DMS 273 (cell line): ENCODE measurements at regions not wholly inside any gene's neighbourhood (a gene's known extent, or its start where the extent isn't known, plus 50 kb on each side); places are given as distances from the start of the nearest gene placed in this dataset.
A peak's percentile ranks its signal among the peaks of the same experiment; 100 is the strongest.

Source experiments
- DNase-seq: peaks from one replicate; lab custom pipeline; 2025; ENCODE audit not compliant: unreplicated experiment; lab: John Stamatoyannopoulos, UW

DNA sequence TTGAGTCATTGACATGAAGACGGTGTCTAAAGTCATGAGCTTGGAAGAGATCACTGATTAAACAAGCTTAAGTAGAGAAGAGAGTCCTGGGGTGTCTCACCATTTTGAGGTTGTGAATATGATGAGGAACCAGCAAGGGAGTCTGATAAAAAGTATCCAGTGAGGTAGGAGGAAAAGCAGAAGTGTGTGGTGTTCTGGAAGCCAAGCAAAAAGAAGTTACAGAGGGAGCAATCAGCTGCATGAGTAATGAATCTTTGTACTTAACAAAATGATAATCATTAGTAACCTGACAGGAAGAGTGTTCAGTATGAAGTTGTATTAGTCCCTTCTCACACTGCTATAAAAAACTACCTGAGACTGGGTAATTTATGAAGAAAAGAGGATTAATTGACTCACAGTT is 131.3 kb downstream of the C11orf87 start:
- no peak for DNase-seq

DNA sequence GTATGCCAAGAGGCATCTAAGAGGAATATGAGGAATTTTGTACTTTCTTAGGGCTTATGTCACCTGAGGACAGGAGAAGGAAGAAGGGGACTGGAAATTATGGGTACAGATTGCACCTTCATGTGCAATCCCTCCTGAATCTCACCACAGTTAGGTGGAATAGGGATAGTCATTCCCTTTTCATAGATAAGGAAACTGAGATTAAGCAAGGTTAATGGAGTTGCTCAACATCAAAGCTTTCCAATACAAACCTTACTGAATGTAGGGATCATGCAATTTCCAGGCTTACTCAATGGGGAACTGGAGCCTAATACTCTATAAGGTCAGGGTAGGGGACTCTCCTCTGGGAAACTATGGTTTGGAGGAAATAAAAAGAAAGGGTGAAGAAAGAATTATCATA is 133.0 kb downstream of the C11orf87 start:
- no peak for DNase-seq

DNA sequence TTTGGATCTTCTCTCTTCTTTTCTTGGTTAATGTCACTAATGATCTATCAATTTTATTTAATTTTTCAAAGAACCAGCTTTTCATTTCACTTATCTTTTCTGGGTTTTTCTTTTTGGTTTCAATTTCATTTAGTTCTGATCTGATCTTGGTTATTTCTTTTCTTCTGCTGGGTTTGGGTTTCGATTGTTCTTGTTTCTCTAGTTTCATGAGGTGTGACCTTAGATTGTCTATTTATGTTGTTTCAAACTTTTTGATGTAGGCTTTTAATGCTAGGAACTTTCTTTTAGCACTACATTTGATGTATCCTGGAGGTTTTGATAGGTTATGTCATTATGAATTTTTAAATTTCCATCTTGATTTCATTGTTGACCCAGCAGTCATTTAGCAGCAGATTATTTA is 142.3 kb downstream of the C11orf87 start:
- no peak for DNase-seq

DNA sequence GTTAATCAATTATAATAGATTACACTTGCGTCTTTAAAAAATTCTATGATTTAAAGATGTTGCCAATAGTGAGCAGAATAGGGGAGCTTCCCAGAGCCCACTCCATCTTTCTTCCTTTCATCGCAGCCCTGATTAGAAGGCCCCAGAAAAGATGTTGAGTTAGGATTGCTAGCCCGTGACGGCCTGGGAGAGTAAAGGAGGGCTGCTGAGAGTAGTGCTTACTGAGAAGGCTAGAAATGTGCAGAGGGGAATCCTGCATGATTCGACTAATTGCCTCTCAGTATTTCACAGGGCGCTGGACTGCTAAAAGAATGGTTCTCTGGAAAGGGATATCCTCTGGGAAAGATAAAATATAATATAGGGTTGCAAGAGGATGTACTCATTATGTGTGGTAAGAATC is 160.5 kb downstream of the C11orf87 start:
- no peak for DNase-seq

DNA sequence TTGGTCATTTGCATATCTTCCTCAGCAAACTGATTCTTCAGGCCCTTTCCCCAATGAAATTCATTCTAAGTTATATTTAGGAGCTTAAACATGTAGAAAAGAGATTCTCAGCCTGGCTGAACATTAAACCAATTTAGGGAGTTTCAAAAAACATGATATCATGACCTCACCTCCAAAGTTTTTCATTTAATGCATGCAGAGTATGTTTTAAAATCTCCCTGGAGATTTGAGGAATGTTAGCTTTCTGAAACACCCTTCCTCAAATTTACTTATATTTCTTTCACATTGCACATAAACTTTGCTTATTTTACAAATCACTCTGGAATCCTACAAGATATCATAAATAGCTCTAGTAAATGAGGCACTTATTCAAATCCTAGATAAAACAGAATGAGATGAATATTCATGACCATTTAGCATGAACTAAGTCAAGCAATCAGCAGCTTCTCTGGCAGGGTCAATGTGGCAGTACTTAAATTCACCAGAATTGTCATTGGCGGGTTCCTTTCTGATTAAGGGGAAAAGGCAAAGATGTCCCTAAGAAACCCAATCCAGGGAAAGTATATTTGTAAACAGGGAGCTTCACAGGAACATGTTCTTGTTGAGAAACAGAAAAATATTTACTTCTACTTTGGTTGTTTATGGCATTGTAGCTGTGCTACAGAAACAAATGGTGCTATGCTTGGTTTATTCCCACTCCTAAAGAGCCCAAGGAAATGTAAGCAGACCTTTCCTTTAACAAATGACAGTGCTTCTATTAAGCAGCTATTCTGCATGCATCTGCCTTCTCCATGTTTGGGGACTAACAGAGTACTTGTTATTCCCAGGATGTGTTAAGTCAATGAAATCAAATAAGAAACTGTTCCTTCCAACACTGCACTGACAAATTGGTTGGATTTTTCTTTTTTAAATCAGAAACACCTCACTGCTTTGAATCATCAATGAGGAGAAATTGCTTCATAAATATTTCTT is 162.3 kb downstream of the C11orf87 start:
- peak; percentile 17 for DNase-seq

DNA sequence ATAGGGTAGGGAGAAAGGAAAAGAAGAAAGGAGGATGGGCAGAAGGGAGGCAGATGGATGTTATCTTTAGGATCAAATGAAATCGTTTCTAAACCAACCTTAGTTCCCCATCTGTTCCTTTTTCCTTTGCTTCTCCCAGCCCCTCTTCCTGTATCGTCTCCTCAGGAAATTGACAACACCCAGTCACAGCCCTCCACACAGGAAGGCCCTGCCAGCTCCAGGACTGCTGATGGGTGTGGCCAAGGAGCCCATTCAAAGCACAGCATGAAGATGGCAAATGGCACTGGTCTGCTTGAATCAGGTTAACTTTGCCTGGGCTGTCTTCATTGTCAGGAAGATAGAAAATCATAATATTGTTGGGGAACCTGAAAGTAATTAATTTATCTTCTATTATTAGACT is 164.8 kb downstream of the C11orf87 start:
- DNase-seq = peak; percentile 67

DNA sequence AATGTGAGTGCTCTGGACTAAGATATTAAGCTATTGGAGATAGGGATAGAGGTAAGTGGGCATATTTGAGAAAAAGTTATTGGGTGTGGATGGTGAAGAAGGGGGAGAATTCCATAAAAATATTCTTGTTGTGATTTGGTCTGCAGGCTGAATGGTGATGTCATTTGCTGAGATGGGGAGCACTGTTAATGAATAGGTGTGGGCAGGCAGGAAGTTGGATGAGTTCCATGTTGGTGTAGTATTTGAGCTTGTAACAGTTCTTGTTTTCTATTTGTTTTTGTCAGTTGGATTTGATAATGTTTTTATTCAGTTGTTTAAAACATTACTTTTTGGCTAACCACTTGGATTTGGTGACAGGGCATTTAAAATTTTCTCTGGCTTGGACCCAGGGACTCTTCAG is 168.8 kb downstream of the C11orf87 start:
- DNase-seq = no peak

DNA sequence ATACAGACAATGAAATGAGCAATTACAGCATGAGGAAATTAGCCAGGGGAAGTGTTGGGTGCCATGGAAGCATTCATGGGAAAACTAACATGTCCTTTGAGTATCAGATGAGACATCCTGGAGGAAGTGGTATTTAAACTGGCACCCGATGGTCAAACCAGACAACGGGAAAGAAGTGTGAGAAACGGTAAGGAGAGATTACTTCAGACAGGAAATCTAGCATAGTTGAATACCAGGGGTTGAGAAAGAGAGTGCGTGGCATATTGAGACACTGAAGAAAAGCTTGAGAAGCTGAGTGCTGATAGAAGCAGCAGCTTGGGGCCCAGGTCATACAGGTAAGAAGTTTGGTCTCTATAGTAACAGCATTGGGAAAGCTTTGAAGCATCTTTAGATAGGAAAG is 175.3 kb downstream of the C11orf87 start:
- no peak for DNase-seq

DNA sequence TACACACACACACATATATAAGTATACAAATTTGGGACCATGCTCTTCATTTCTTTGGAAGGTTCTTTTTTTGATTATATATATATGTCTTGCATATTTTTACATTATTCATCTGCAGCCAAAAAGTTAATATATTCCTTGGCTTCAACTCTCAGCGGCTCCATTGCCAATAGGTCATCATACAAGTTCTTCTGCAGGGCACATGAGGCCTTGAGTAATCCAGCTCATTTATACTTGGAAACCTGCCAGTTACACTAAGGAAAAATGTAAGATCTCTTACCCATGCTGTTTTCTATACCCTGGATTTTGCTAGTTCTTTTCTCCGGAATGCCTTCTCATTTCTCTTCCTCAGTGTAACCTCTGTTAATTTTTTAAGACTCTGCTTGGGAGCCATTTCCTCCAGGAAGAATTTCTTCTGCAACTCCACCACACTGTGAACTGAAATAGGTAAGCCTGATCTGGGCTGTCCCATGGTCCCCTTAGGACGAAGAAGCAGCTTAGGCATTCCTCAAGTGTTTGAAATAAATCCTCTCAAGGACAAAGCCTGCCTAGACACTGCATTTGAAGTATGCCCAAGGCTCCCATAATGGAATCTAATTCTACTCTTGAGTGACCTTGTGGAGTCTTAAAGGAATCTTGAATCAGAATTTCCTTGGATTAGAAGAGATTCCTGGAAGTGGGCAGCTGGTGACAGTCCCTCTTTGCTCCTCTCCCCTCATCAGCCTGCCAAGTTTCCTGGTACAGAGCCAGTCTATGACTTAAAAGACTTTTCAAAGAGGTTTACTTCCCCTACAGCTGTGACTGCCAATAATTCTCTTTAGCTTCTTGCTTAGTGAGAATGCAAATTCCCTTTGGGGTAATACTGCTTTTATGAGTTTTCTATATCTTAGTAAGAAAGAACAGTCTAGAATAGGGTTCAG is 182.8 kb downstream of the C11orf87 start:
- peak; percentile 17 for DNase-seq

DNA sequence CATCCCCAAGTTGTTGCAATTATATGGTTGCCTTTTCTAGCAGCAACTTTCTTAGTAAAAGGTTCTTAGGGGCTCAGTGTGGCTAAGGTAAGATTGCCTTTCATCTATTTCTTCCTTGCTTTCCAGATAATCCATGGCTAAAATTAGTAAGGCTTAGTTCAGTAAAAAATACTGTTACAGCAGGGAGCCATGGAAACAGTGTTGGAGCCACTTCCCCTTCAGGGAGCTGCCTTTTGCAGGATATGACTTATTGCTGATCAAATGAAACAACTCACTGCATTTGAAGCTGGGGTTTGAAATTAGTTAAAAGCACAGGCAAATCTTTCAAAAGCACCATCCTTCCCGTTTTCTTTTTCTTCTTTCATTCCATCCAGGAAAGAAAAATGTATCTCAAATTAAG is 184.3 kb downstream of the C11orf87 start:
- DNase-seq = no peak

DNA sequence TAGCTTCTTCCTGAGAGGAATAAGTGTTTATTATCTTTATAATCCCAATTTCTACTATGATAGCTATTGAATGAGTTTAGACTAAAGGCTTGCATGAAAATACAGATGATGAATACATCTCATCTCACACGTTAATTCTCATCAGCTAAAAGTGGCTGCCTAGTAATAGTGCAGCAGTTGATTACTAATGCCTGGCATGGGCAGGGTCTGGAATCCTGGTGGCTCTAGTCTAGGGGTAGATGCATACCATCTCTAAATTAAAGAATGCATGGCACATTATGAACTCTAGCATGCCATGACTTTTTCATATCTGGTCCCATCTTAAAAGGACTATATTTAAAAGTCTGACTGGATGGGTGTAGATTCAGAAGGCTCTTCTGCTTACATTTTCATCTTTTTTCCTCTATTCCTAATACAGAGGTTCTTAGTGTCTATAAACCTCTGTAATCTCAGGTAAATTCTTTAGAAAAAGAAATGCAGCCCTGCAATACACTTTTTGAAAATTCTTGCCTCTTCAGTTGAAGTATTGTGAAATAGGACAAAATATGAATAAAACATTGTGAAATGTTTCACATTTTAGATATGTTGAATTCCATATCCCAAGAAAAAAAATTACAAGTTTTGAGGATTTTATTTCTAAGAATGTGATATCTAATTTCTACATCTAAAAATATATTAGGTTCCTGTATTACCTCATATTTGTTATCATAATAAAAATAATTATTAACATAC is 187.6 kb downstream of the C11orf87 start:
- DNase-seq = no peak

DNA sequence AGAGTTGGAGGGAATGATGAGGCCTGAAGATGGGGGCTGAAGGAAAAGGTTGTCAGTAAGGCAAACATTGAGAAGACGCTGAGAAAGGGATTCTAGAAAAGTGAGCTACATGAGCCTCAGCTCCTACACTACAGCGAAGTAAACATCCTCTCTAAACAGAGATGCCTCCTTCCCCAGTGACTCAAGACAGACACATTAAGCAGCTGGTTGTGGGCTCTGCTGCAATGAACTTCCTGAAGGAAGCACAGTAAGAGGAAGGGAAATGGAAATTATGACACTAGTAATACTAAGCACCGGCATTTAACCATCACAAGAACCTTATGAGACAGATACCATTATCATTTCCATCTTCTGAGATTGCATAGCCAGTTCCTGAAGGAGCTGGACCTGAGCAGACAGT is 190.5 kb downstream of the C11orf87 start:
- DNase-seq = no peak

DNA sequence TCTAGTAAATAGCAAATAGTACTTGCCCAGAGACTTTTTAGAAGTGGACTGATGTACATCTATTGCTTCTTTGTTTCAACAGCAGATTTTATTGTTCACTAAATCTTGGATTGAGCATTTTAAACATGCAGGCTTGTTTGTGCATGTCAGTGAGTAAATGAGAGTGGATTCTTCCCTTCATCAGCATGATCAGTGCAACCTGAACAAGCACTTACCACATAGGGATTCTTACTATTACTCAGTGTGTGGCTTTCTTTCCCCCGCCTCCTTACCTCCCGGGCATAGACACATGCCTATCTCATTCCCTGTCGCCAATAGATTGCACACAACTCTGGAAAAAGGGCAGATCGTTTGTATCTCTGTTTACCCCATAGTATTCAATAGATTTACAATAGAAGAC is 197.5 kb downstream of the C11orf87 start:
- no peak for DNase-seq

DNA sequence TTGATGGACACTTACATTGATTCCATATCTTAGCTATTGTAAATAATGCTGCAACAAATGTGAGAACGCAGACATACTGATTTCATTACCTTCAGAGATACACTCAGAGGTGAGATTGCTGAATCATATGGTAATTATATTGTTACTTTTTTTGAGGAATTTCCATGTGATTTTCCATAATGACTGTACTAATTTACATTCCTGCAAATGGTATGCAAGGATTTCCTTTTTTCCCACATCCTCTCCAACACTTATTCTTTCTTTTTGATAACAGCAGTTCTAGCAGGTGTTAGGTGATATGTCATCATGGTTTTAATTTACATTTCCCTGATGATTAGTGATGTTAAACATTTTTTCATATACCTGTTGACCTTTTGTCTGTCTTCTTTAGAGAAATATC is 207.7 kb downstream of the C11orf87 start:
- no peak for DNase-seq

DNA sequence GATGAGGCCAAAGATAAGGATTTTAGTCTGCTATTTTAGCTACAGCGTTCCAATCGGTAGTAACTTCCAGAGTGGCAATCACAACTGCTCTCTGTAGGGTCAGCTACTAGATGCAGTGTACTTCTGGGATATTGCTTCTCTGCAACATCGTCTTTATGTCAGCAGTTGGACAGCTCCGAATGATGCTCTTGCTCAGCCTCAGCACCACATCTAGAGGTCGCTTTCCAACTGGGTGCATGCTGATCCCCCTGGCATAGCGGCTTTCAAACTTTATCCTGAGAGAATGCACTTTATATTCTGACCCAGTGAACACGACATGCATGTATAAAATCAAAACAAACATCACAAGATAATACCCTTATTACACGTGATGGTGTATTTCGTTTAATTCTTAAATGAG is 219.6 kb downstream of the C11orf87 start:
- peak; percentile 1 for DNase-seq

DNA sequence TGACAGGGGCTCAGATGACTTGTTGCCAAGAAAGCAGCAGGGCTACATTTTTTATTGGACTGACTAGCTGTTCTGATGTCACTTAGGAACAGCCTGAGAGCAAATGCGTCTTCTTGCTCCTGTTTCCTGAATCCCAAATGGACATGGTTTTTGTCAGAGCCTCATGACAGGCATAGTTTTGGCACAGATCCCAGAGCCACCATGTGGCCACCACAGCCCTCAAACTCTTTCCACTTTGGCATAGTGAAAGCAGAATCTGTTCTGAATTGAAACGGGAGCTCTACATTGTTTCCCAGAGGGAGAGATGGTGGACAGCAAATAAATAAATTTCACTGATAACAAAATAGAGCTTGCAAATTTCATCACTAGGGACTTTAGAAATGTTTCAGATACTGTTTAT is 222.2 kb downstream of the C11orf87 start:
- DNase-seq = peak; percentile 91

DNA sequence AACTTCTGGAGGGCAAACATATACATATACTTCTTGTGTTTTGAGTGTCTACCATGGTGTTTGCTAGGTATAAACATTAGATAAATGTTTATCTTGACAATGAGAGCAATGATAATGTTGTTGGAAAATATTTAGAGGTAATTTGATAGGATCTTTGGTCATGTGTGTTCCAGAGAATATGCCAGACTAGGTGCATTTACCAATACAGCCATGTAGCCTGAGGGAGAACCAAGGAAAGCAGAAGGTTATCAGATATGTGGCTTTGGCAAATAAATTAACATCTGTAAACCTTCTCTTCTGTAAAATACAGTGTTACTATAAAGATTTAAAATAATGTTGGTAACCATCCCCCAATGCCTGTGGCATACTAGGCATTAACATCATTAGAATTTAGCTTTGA is 226.8 kb downstream of the C11orf87 start:
- DNase-seq = no peak

DNA sequence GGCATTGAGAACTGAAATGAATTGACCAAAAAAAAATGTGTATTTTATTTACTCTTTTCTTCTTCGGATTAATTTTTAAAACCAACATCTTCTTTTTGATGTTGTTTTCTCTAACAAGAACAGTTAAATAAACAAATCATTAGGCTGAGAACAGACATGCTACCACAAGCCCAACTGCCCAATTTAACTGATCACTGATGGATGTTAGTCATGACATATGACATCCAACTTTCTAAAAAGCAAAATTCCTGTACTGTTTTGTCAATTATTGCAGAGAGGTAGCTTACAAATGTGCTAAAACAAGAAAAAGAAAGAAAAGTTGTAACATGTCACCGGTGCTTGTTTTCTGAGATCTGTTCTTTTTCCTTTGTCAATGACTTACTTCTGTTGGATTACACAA is 232.1 kb downstream of the C11orf87 start:
- DNase-seq = no peak

DNA sequence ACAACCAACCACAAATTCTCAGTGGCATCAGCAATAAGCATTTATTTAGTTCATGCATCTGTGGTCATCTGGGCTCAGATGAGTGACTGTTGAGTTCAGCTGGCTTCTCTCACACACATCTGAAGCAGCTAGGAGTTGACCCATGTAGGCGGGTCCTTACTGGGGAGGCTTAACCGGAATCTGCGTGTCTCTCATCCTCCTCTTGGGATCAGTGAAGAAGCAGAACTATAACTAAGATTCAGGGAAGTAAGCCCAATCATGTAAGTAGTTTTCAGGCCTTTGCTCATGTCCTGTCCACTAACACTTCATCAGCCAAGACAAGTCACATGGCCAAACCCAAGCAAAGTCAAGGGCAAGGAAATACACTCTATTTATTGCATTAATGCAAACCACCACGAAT is 236.2 kb downstream of the C11orf87 start:
- no peak for DNase-seq

DNA sequence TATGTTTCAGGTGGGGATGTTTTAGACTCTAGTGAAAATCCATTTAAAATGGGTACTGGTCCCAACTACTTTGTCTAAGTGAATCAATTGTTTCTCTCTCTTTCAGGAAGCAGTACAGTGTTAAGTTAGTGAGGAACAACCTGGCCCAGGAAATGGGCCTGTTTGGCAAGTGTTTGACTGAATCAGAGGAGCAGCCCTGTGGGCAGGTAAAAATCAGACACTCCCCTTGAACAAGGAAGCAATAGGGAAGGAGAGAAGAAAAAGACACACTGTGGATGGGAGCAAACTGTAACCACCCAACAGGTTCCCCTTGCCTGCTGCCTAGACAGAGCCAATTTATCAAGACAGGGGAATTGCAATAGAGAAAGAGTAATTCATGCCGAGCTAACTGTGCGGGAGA is 245.7 kb downstream of the C11orf87 start:
- DNase-seq = no peak

DNA sequence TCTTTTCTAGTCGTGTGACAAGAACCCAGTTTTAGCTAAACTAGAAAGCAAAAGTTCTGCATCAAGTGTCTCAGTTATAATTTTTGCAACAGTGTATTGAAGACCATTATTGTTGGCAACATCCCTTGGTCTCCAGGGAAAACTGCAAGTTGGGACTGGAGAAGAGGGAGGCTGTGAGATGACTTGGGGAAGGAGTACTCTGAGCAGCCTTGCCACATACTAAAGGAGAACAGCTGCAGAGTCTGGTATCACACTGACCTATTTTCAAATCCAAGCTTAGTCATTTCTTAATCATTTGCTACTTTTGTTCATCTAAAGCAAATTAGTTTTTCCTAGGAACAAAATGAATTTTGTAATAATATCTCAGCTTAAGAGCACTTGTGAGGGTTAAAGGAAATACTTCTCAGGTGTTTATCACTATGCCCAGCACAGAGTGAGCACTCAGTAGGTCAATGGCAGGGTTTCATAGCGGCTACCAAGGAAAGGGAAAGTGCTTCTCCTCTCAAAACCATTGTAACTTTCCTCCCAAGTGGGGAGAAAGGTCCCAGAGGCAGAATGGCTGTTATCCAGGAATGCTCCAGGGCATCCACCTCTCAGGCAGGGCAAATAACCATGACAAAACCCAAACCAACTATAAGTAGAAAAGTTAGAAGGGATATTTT is 247.1 kb downstream of the C11orf87 start:
- no peak for DNase-seq
